ENCODE measurements at regions not wholly inside any gene's neighbourhood (a gene's known extent, or its start where the extent isn't known, plus 50 kb on each side); places are given as distances from the start of the nearest gene placed in this dataset.

- TF ChIP-seq ZNF560 (tag by site-specific recombination; IDR thresholded peaks at IDR 0.05; ENCODE audit: borderline replicate concordance) = no peak
- Histone ChIP-seq H3K9me3 (ENCODE audit: control insufficient read depth, insufficient read depth, low read depth, low read length) (no peaks in the 10 kb centered on the region), H3K27ac (ENCODE audit: extremely low read depth, low read depth, low read length) (no peak overlapping the region), H3K36me3 (ENCODE audit: control insufficient read depth in 2 of 2, insufficient read depth in 1 of 2, low read length in 2 of 2) (no peaks in the 10 kb centered on the region), H3K4me3 (ENCODE audit: low read depth, low read length) (no peak overlapping the region), H3K4me1 (ENCODE audit: control insufficient read depth, insufficient read depth, low read length) (no peaks in the 10 kb centered on the region)
- ChIA-PET CTCF (interaction anchor here (0.7 kb wide), 1 partner anchor 1295 kb away, joined by 3 read pairs; no protein-coding TSS in a partner anchor), POLR2A (no interaction called here)
Measured at GRCh38 chr4:148813289-148813688, 371.1 kb upstream of the NR3C2 start.

- Histone ChIP-seq H3K4me1 (ENCODE audit: control insufficient read depth, insufficient read depth, low read length) (no peaks in the 10 kb centered on the region), H3K36me3 (ENCODE audit: control insufficient read depth in 2 of 2, insufficient read depth in 1 of 2, low read length in 2 of 2) (no peaks in the 10 kb centered on the region), H3K9me3 (ENCODE audit: control insufficient read depth, insufficient read depth, low read depth, low read length) (no peaks in the 10 kb centered on the region), H3K4me3 (ENCODE audit: low read depth, low read length) (no peak overlapping the region), H3K27ac (ENCODE audit: extremely low read depth, low read depth, low read length) (no peak overlapping the region)
- ChIA-PET POLR2A (no interaction called here), CTCF (no interaction called here)
- TF ChIP-seq PRDM1 (tag by site-specific recombination; IDR thresholded peaks at IDR 0.05) = no peak
- TF ChIP-seq ZNF398 (tag by site-specific recombination; IDR thresholded peaks at IDR 0.05) = no peak
- no peak for TF ChIP-seq WT1 (tag by site-specific recombination; IDR thresholded peaks at IDR 0.05)
- TF ChIP-seq ZBTB11 (tag by site-specific recombination; conservative IDR thresholded peaks at IDR 0.05; ENCODE audit: low read depth) = no peak
- no peak for TF ChIP-seq ZNF596 (tag by site-specific recombination; IDR thresholded peaks at IDR 0.05)
- TF ChIP-seq ZNF571 (tag by site-specific recombination; IDR thresholded peaks at IDR 0.05) = no peak
- TF ChIP-seq ZNF157 (tag by site-specific recombination; IDR thresholded peaks at IDR 0.05) = no peak
- no peak for TF ChIP-seq ZNF426 (tag by site-specific recombination; IDR thresholded peaks at IDR 0.05)
- TF ChIP-seq ZNF2 (tag by site-specific recombination; IDR thresholded peaks at IDR 0.05) = no peak
- no peak for TF ChIP-seq ZNF600 (tag by site-specific recombination; IDR thresholded peaks at IDR 0.05)
- TF ChIP-seq ZNF433 (tag by site-specific recombination; IDR thresholded peaks at IDR 0.05; ENCODE audit: low read depth) = no peak
- no peak for TF ChIP-seq AEBP2 (tag by site-specific recombination; IDR thresholded peaks at IDR 0.05; ENCODE audit: borderline replicate concordance)
- no peak for TF ChIP-seq PRDM6 (tag by site-specific recombination; IDR thresholded peaks at IDR 0.05)
- TF ChIP-seq GLI2 (tag by site-specific recombination; IDR thresholded peaks at IDR 0.05; ENCODE audit: borderline replicate concordance, low read depth) = no peak
Measured at GRCh38 chr4:148812101-148812500, 369.9 kb upstream of the NR3C2 start.
